ENCODE measurements at regions not wholly inside any gene's neighbourhood (a gene's known extent, or its start where the extent isn't known, plus 50 kb on each side); places are given as distances from the start of the nearest gene placed in this dataset.

DNA sequence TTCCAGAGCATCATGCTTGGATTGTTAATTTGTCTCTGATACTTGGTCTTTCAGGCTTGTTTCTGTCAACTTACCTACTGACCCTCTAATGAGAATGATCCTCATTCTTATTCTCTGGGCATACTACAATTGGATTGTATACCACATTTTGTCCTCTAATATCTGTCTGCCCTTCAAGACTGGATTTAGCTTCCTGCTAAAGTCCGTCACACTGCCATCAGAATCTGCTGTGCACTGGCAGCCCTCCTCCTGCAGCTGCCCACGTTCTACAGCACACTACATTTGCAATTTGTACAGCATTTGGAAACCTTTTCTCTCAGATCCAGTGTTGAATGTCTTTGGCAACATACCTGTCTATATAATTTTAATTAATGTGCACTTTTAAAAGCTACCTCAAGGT is 183.1 kb downstream of the ZNF330 start:
- TF ChIP-seq, protein P1, sequence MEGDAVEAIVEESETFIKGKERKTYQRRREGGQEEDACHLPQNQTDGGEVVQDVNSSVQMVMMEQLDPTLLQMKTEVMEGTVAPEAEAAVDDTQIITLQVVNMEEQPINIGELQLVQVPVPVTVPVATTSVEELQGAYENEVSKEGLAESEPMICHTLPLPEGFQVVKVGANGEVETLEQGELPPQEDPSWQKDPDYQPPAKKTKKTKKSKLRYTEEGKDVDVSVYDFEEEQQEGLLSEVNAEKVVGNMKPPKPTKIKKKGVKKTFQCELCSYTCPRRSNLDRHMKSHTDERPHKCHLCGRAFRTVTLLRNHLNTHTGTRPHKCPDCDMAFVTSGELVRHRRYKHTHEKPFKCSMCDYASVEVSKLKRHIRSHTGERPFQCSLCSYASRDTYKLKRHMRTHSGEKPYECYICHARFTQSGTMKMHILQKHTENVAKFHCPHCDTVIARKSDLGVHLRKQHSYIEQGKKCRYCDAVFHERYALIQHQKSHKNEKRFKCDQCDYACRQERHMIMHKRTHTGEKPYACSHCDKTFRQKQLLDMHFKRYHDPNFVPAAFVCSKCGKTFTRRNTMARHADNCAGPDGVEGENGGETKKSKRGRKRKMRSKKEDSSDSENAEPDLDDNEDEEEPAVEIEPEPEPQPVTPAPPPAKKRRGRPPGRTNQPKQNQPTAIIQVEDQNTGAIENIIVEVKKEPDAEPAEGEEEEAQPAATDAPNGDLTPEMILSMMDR (IDR thresholded peaks at IDR 0.05; ENCODE audit: low read depth, low read length, poor library complexity, severe bottlenecking), result no peak
- no peak for TF ChIP-seq EZH2phosphoT487 (IDR thresholded peaks at IDR 0.05; ENCODE audit: borderline replicate concordance, low read length)
